ENCODE measurements at regions not wholly inside any gene's neighbourhood (a gene's known extent, or its start where the extent isn't known, plus 50 kb on each side); places are given as distances from the start of the nearest gene placed in this dataset.

GRCh38 chr13:80442609-80443008 is 101.7 kb upstream of the SPRY2 start:
- intact Hi-C loops (cut with micrococcal nuclease): no loop called here
- peaks cover 19% of the 10 kb centered on the region for H3K4me1 Mint-ChIP-seq (ENCODE audit: insufficient read depth, unreplicated experiment)
- ChIA-PET POLR2A (no interaction called here), CTCF (no interaction called here)
- H3K27me3 Mint-ChIP-seq (ENCODE audit: insufficient read depth, unreplicated experiment): no peaks in the 10 kb centered on the region
- DNase-seq (ENCODE audit: unreplicated experiment): no peak
- TF ChIP-seq CTCF (IDR thresholded peaks at IDR 0.05; ENCODE audit: unreplicated experiment): no peak
- BruUV-seq (replicated peaks): no TSS peak
- H3K4me3 Mint-ChIP-seq (ENCODE audit: unreplicated experiment): no peak overlapping the region
- peak overlapping the region; percentile 33 for H3K27ac Mint-ChIP-seq (ENCODE audit: low read depth, unreplicated experiment)
- H3K9me3 Mint-ChIP-seq (ENCODE audit: unreplicated experiment): peaks cover 12% of the 10 kb centered on the region
- no peaks in the 10 kb centered on the region for H3K36me3 Mint-ChIP-seq (ENCODE audit: insufficient read depth, unreplicated experiment)

- H3K27ac Mint-ChIP-seq (ENCODE audit: low read depth, unreplicated experiment): peak overlapping the region; percentile 33
- H3K9me3 Mint-ChIP-seq (ENCODE audit: unreplicated experiment): peaks cover 12% of the 10 kb centered on the region
- ChIA-PET CTCF (no interaction called here), POLR2A (interaction anchor here (1.3 kb wide), 1 partner anchor 14 kb away, joined by 3 read pairs; no protein-coding TSS in a partner anchor)
- no peaks in the 10 kb centered on the region for H3K27me3 Mint-ChIP-seq (ENCODE audit: insufficient read depth, unreplicated experiment)
- no TSS peak for BruUV-seq (replicated peaks)
- DNase-seq (ENCODE audit: unreplicated experiment): no peak
- no peak for TF ChIP-seq CTCF (IDR thresholded peaks at IDR 0.05; ENCODE audit: unreplicated experiment)
- no peaks in the 10 kb centered on the region for H3K36me3 Mint-ChIP-seq (ENCODE audit: insufficient read depth, unreplicated experiment)
- H3K4me1 Mint-ChIP-seq (ENCODE audit: insufficient read depth, unreplicated experiment): peaks cover 19% of the 10 kb centered on the region
- intact Hi-C loops (cut with micrococcal nuclease): no loop called here
- H3K4me3 Mint-ChIP-seq (ENCODE audit: unreplicated experiment): no peak overlapping the region
Measured at GRCh38 chr13:80441968-80442367, 101.0 kb upstream of the SPRY2 start.

GRCh38 chr13:80438521-80438920 is 97.6 kb upstream of the SPRY2 start:
- H3K27me3 Mint-ChIP-seq (ENCODE audit: insufficient read depth, unreplicated experiment): no peaks in the 10 kb centered on the region
- no peak overlapping the region for H3K27ac Mint-ChIP-seq (ENCODE audit: low read depth, unreplicated experiment)
- peaks cover 12% of the 10 kb centered on the region for H3K9me3 Mint-ChIP-seq (ENCODE audit: unreplicated experiment)
- H3K36me3 Mint-ChIP-seq (ENCODE audit: insufficient read depth, unreplicated experiment): no peaks in the 10 kb centered on the region
- no TSS peak for BruUV-seq (replicated peaks)
- no peak for DNase-seq (ENCODE audit: unreplicated experiment)
- ChIA-PET CTCF (no interaction called here), POLR2A (no interaction called here)
- H3K4me3 Mint-ChIP-seq (ENCODE audit: unreplicated experiment): no peak overlapping the region
- no peak for TF ChIP-seq CTCF (IDR thresholded peaks at IDR 0.05; ENCODE audit: unreplicated experiment)
- intact Hi-C loops (cut with micrococcal nuclease): no loop called here
- H3K4me1 Mint-ChIP-seq (ENCODE audit: insufficient read depth, unreplicated experiment): peaks cover 12% of the 10 kb centered on the region

GRCh38 chr13:80437231-80437630 is 96.3 kb upstream of the SPRY2 start:
- intact Hi-C loops (cut with micrococcal nuclease): no loop called here
- Mint-ChIP-seq H3K4me1 (ENCODE audit: insufficient read depth, unreplicated experiment) (peaks cover 7% of the 10 kb centered on the region), H3K9me3 (ENCODE audit: unreplicated experiment) (peaks cover 7% of the 10 kb centered on the region), H3K27ac (ENCODE audit: low read depth, unreplicated experiment) (no peak overlapping the region), H3K27me3 (ENCODE audit: insufficient read depth, unreplicated experiment) (no peaks in the 10 kb centered on the region), H3K4me3 (ENCODE audit: unreplicated experiment) (no peak overlapping the region), H3K36me3 (ENCODE audit: insufficient read depth, unreplicated experiment) (no peaks in the 10 kb centered on the region)
- DNase-seq (ENCODE audit: unreplicated experiment): no peak
- ChIA-PET CTCF (interaction anchor here (1.0 to 1.4 kb wide), 2 partner anchors 13 to 194 kb away, joined by 3 to 4 read pairs; no protein-coding TSS in a partner anchor), POLR2A (interaction anchor here (1.2 kb wide), 1 partner anchor 96 kb away, joined by 3 read pairs; no protein-coding TSS in a partner anchor)
- no peak for TF ChIP-seq CTCF (IDR thresholded peaks at IDR 0.05; ENCODE audit: unreplicated experiment)
- no TSS peak for BruUV-seq (replicated peaks)
